ENCODE measurements at regions not wholly inside any gene's neighbourhood (a gene's known extent, or its start where the extent isn't known, plus 50 kb on each side); places are given as distances from the start of the nearest gene placed in this dataset.
A peak's percentile ranks its signal among the peaks of the same experiment; 100 is the strongest.

DNA sequence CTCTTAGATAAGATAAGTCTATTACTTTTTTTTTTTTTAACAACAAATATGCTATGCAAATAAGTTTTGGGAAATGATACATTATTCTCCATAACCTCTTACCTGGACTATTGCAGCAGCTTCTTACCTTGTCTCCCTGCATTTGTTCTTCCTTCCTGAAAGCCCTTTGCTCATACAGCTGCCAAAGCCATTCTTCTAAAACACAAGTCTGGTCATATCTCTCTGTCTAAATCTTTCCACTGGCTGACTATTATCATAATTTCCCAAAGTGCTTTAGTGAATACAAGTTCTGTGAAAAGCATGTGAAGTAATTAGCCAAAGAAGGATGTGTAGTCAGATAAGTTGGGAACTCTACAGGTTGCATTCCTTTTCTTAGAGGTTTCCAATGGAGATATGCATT lies 115.4 kb upstream of the CNTLN start:
- DNase-seq (ENCODE audit: low read depth in 4 of 4, low spot score in 3 of 4) = no peak

DNA sequence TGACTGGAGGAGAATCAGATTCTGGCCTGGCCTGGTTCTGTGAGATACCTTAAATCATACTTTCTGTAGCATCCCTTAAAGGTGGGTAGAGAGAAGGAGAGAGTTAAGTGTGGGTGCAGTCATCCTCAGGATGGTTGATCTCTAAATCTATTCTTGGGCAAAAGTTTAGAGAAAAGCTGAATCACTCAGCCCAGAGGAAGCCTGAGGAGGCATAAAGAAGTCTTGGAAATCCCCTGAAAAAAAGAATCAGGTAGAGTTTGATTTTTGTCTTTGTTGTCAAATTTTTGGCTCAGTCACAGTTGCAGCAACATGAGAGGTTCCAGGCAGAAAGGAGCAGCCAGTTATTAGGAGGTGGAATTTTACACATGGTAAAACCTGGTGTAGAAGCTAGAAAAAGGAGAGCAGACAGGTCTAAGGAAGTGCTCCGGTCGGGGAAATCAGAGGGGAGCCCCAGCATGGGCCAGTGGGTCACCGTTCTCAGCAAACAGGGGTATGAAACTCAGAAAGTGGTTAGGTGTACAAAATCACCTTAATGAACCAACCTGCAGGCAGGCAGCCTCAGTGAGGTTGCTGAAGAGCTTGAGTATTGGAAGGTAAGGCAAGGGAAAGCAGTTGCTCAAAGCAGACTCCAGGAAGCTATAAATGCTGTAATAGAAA lies 116.2 kb upstream of the CNTLN start:
- DNase-seq (ENCODE audit: low read depth in 4 of 4, low spot score in 3 of 4) = no peak

DNA sequence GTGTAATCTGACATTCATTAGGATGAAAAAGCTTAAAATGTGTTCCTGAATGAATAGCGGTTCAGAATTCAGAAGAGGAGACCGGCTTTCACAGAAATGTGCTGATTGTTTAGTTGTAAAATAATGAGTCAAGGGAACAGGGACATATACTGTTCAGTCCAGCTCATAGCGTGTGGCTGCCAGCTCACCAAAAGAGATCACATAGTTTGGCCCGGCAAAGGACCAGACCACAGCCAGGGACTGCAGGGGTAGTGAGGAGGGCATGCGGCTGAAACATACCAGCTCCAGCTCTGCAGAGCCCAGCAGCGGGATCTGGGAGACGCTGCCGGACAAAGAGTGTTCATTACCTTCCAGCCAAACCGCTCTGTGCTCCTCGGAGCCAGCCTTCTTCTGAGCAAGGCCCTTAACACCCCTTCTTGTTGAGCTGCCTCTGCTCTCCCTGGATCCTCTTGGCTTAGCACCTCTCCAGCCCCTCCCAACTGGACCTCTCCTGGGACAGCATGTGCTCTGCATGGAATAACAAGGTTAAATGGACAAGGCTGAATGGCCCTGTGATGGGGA lies 116.8 kb upstream of the CNTLN start:
- DNase-seq (ENCODE audit: low read depth in 4 of 4, low spot score in 3 of 4) = no peak

DNA sequence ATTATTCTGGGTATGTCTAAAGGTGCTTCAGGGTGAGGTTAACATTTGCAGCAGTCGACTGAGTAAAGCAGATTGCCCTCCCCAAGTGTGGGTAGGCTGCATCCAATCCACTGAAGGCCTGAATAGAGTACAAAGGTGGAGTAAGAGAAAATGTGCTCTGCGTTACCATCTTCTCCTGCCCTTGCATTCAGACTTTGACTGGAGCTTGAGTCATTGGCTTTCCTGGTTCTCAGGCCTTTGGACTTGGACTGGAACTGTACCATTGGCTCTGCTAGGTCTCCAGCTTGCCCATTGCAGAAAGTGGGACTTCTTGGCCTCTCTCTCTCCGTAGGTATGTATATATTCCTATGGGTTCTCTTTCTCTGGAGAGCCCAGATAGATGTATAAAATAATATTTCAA lies 120.9 kb upstream of the CNTLN start:
- DNase-seq (ENCODE audit: low read depth in 4 of 4, low spot score in 3 of 4) = no peak

DNA sequence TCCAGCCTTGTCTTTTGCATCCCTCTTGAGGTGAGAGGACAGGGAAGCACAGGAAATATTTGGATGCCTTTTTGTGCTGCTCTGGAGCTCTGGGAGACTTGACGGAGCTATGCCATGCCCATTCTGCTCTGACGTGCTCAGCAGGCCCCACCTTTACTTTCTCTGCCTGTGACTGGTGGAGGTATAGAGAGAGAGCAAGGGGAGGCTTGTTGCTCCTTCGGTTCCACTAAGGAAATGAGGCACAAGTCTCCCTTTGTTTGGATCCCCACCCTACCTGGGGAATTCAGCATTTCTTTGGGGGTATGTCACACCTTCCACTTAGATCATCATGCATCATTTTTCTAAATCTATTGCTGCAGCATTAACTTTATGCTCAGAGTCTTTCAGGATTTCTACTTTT lies 121.8 kb upstream of the CNTLN start:
- no peak for DNase-seq (ENCODE audit: low read depth in 4 of 4, low spot score in 3 of 4)

DNA sequence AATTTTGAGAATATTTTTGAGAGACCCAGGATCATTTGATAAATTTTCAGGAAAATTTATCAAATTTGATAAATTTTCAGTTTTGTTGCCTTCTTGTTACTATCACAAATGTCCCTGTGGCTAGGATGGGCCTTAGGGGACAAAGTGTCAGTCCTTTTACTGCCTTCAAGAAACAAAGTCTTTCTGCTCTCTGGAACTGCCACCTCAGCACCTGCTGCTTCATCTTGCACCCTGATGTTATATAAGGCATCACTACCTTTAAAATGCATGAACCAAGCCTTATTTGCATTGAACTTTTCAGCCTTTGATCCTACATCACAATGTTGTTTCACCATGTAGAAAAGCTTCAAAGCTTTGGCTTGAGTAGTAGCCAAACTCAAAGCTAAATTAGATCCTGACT lies 123.0 kb upstream of the CNTLN start:
- no peak for DNase-seq (ENCODE audit: low read depth in 4 of 4, low spot score in 3 of 4)

DNA sequence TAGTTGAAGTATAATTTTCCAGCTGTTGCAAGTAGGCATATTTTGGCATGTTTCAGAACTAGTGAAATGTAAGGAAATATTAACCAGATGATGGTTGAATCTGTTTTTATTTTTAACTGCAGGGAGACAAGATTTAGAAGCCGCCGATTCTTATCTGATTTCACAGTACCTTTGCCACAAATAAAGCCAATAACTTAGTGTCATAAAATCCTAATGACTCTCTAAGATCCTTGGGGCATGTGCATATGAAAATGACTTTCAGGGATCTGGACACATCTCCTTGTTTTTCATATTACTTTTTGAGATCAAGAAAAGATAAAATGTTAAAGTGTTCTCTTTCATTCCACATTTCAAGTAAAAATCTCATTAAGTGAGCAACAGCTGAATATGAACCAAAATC lies 125.8 kb upstream of the CNTLN start:
- DNase-seq (ENCODE audit: low read depth in 4 of 4, low spot score in 3 of 4) = no peak

DNA sequence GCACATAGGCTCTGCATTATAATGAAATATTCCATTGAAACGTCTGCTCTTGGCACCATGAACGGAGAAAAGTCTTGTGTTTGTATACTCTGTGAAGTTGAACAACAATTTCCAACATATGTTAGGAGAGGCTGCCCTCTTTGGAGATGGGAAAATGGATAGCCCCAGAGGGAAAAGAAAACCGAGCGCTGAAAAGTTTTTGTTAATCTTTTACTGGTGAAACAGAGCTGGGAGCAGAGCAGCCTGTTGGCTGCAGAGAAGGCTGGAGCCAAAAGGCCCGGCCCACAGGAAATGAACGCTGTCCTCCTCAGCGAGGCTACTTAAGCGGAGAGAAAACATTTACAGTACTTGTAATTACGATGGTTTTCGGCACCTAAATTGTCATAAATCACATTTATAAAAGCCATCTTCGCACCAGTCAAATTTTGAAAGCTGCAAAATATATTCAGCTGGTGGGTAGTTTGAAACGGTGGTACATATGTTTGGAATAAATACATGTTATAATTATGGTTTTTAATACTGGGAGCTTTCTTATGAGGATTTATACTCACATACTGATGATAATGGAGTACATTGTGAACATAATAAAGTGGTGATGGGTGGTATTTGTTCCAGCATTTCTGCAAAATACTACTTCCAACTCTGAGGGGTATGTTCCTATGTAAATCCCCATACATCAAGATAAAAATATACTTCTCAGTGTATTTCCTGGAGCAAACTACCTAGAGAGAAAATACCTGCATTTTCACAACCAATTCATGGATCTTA lies 129.6 kb upstream of the CNTLN start:
- DNase-seq (ENCODE audit: low read depth in 4 of 4, low spot score in 3 of 4) = peak; percentile 39 to 73 (median 63)

DNA sequence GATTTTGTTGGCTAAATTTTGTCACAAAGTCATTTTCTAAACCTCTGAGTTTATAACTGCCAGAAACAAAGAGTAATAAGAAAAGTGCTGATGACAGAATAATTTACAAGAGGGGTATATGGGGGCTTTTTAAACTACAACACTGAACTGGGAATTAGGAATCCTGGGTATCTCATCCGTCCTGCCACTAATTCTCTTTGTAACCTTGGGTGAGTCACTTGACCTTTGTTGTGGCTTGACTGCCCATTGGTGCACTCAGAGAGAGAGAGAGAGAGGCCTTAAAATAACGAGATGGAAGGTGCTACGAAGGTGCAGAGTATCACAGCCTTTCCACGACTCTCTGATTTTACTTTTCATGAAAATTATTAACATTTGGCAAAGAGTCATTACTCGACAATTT lies 130.3 kb upstream of the CNTLN start:
- no peak for DNase-seq (ENCODE audit: low read depth in 4 of 4, low spot score in 3 of 4)

DNA sequence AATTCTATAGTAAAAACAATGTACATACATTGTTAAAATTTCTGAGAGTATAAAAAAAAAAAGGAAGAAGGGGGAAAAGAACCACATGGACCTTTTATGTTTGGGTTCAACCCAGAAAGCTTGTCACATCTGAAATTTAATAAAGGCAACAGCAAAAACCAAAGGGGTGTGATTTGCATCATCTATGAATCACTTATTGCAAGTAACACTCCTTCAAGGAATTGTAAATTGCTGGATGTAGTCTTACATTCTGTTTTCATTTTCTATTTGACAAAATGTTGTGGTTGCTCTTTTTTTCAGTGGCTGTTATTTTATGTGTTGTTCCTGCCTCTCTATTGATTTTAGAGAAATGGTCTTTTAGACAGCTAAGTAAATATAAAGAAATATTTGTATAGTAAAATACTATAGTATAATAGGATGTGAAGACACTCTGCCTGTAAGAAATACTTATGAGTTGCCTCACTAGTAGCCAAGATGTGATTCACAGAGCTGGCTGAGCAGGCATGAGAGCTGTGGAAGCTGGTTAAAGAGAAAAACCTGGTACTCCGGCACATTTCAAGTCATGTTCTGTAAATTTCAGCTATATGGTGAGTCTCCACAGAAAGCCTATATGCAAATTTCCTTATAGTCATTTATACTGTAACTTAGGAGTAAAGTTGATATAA lies 131.1 kb upstream of the CNTLN start:
- DNase-seq (ENCODE audit: low read depth in 4 of 4, low spot score in 3 of 4) = no peak

DNA sequence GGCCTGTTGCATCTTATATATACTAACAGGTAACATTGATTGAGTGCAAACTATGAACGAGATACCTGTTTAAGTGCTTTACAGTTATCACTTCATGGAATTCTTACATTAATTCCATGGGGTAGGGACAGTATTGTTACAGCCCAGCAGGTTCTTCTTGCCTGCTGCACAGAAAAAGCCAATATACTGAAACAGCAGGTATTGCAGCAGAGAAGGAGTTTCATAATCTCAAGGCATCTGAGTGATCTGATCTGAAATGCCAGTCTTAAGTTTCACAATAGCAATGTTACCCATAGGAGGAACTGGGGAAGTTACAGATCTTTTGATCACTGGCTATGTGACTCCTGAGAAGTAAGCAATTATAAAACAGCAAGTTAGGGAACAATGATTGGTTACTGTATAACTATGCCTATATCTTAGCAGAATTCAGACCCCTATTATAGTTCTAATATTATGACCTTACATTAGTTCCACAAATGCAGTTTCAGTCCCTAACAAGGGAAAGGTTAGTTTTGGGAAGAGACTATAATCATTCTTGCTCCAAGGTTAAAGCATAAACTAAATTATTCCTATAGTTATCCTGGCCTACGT lies 126.5 kb upstream of the BNC2 start:
- no peak for DNase-seq (ENCODE audit: low read depth in 4 of 4, low spot score in 3 of 4)

DNA sequence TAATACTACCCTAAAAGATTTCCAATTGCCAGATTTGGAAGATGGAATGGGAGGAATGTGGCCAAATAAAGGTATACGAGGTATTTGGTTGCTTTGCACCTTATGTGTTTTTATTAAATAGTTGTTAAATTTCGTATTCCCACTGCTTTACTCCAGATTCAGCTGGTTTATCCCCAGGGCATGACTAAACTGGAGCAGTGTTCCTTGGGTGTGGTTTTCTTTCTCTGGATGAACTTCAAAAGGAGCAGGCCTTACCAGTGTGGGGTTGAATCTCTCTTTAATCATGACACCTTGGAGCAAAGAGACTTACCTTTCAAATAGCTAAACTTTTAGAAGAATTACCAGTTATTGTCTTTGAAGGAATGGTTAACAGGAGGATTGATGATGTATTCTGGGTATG lies 121.7 kb upstream of the BNC2 start:
- DNase-seq (ENCODE audit: low read depth in 4 of 4, low spot score in 3 of 4) = no peak

DNA sequence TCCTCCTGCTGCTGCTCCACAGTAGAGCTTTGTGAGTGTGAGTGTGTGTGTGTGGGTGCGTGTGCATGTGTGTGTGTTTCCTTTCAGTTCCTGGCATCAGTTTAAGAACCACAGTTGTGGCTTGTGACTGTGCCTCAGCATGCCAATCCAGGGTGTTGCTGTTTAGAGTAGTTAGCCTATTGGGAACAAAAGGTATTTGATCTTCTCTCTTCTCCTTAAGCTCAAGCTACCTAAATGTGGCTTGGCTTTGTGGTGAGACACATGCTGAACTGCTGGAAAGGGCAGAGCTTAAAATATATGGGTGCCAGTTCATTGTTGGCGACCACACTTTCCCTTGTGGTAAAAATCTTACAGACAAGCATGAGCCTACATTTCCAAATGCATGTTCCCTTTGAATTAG lies 116.6 kb upstream of the BNC2 start:
- no peak for DNase-seq (ENCODE audit: low read depth in 4 of 4, low spot score in 3 of 4)

DNA sequence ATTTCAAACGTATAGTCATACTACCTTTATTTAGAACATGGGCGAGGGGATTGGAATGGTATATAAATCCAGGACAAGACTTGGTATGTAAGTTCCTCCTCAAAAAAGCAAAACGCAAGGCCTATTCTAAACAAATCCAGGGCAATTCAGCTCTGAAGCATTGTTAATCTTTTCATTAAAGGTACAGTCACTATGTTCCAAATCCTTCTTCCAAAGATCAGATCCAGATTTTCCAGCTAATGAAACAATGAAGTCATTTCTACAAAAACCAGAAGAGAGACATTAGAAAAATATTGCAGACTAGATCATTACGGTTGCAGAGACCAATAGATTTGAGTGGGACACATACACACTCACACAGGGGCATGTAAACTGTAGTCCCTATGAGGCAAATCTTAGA lies 116.1 kb upstream of the BNC2 start:
- DNase-seq (ENCODE audit: low read depth in 4 of 4, low spot score in 3 of 4) = no peak

DNA sequence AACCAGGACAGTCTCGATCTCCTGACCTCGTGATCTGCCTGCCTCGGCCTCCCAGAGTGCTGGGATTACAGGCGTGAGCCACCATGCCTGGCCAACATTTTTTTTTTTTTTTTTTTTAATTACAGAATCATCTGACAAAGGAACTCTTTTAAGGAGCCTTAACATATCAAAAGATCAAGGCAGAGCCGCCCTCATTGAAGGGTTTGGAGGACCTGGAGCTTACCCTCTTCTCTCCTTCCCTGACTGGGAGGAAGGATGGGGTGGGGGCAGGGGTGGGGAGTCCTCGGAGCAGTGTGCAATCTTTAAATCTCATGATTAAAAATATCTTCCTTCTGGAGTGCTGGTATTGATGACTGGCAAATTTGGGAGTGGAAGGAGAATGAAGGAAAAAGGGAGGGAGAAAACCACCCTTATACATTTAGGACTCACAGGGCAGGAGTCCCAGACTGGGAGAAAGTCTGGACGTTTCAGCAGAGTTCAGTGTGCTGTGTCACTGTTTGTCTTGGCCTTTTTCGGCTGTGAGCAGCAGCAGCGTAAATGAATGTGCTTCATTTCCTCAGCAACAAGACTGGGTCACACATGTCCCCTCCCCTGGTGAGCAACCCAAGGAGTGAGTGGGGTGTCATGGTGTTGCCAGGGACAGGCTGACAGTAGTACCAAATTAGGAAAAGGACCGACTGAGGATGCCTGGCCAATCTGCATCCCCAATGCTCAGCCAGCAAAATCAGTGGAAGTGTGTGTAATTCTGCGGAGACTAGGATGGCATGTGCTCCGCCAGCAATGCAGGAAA lies 115.3 kb upstream of the BNC2 start:
- no peak for DNase-seq (ENCODE audit: low read depth in 4 of 4, low spot score in 3 of 4)

DNA sequence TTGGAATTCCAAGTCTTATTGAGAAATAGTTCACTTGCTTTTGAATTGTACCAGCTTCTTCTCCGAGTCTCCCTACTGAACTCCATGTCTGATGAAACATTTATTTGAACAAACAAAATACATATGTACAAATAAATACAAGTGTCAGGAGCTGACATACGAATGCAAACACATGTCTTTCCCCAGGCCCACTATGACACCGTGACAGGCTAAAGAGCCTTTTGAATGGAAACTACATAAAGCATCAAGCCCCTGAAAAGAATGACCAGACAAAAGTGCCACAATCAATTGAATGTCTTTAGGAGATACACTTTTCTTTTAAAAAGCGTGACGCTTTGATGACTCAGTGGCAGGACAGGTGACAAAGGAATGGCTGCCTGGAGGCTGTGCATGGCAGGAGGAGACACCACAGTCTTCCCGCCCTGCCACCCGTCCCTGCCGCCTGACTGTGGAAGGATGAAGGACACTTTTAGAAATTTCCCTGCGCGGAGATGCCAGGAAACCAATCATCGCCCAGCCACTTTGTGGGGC lies 112.4 kb upstream of the BNC2 start:
- no peak for DNase-seq (ENCODE audit: low read depth in 4 of 4, low spot score in 3 of 4)

DNA sequence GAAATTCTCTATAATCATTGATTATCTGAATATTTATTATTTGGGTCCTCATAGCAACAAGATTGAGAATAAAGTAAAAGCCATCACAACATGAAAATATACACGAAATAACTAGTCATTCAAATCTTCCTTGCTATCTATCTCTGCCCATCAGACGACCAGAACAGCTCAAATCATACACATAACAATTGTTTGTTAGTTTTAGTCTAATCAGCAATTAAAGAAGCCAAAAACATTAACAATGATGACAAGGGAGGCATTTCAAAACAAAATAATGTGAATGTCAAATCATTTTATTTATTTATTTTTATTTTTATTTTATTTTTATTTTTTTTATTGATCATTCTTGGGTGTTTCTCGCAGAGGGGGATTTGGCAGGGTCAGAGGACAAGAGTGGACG lies 106.0 kb upstream of the BNC2 start:
- no peak for DNase-seq (ENCODE audit: low read depth in 4 of 4, low spot score in 3 of 4)

DNA sequence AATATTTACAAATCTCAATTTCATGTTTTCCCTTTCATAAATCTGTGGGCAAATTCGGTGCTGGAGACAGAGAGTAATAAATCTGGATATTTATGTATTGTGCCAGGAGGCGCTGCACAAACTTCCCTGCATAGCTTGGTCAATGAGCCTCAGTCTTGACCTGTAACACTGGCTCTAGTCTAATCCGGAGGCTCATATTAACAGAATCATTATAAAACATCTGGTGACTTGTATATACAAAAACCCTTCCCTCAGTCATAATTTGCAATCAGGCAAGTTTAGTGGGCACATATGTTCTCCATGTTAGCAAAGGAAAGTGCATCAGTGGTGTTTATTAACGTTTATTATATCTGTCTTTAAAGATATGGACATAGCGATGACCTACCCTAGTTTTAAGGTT lies 104.0 kb upstream of the BNC2 start:
- DNase-seq (ENCODE audit: low read depth in 4 of 4, low spot score in 3 of 4) = no peak

DNA sequence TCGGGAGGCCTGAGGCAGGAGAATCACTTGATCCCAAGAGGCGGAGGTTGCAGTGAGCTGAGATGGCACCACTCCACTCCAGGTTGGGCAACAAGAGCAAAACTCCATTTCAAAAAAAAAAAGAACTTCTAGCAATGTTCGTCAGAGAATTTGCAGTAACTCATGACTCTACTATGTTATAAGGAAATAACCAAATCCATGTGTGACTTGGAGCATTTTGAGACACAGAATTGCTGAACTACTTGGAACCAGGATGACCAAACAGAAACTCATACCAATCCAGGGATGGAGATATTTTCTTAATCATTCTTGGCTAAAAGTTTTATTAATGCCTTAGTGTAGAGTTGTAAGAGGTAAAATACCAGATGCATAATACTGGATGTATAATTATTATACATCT lies 99.9 kb upstream of the BNC2 start:
- no peak for DNase-seq (ENCODE audit: low read depth in 4 of 4, low spot score in 3 of 4)

DNA sequence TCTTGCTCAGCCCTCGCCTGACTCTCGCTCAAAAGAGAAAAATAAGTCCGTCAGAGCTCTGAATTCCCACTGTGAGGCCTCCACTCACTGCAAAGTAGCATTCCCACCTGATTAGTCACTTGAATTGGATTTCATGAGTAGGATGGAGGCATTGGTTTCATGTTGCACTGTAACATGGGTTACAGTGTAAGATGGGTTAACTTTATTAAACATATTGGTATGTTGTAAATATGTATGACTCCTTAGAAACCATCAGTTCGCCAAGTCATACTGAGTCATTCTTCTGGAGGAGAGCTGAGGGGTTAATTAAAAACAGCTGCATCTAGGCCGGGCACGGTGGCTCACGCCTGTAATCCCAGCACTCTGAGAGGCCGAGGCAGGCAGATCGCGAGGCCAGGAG lies 93.8 kb upstream of the BNC2 start:
- DNase-seq (ENCODE audit: low read depth in 4 of 4, low spot score in 3 of 4) = no peak
